HG03045 (cell line): ENCODE measurements at regions not wholly inside any gene's neighbourhood (a gene's known extent, or its start where the extent isn't known, plus 50 kb on each side); places are given as distances from the start of the nearest gene placed in this dataset.
"Not testable (repeated sequence)": the region's sequence is repeated elsewhere in the genome, so short reads cannot be mapped to it uniquely, and the experiment has no call there.

Experiments used
- ATAC-seq: cut with Tn5 transposase; IDR thresholded peaks from one replicate; pipeline ENCODE4 v1.9.1; 2021; ENCODE audit warnings: mild to moderate bottlenecking, moderate library complexity; ENCODE audit not compliant: unreplicated experiment

- ATAC-seq, result no peak
Measured at GRCh38 chr4:20196476-20196875, 55.2 kb upstream of the SLIT2 start.

GRCh38 chr4:20195071-20195885, 56.4 kb upstream of the SLIT2 start:
- ATAC-seq, result no peak

GRCh38 chr4:20194123-20195013, 57.3 kb upstream of the SLIT2 start:
- no peak for ATAC-seq

- ATAC-seq, result no peak
Measured at GRCh38 chr4:20193141-20193936, 58.4 kb upstream of the SLIT2 start.

GRCh38 chr4:20192736-20193135, 59.0 kb upstream of the SLIT2 start:
- ATAC-seq, result no peak

GRCh38 chr4:20185103-20185502, 66.6 kb upstream of the SLIT2 start:
- no peak for ATAC-seq

- not testable (repeated sequence) for ATAC-seq
Measured at GRCh38 chr4:20183131-20183530, 68.6 kb upstream of the SLIT2 start.

- ATAC-seq, result no peak
Measured at GRCh38 chr4:20181926-20182325, 69.8 kb upstream of the SLIT2 start.

- no peak for ATAC-seq
Measured at GRCh38 chr4:20180509-20180908, 71.2 kb upstream of the SLIT2 start.

GRCh38 chr4:20178902-20179576, 72.7 kb upstream of the SLIT2 start:
- ATAC-seq, result no peak

- ATAC-seq, result no peak
Measured at GRCh38 chr4:20176881-20177280, 74.8 kb upstream of the SLIT2 start.

GRCh38 chr4:20172070-20172760, 79.5 kb upstream of the SLIT2 start:
- ATAC-seq, result no peak

GRCh38 chr4:20166544-20166943, 85.2 kb upstream of the SLIT2 start:
- ATAC-seq, result no peak

GRCh38 chr4:20159516-20159915, 92.2 kb upstream of the SLIT2 start:
- no peak for ATAC-seq

GRCh38 chr4:20158195-20158594, 93.5 kb upstream of the SLIT2 start:
- no peak for ATAC-seq

- no peak for ATAC-seq
Measured at GRCh38 chr4:20151436-20151835, 100.3 kb upstream of the SLIT2 start.

GRCh38 chr4:20149143-20149542, 102.6 kb upstream of the SLIT2 start:
- ATAC-seq, result not testable (repeated sequence)

GRCh38 chr4:20137176-20137575, 114.5 kb upstream of the SLIT2 start:
- ATAC-seq, result no peak

GRCh38 chr4:20127626-20128025, 124.1 kb upstream of the SLIT2 start:
- ATAC-seq, result no peak

- no peak for ATAC-seq
Measured at GRCh38 chr4:20126906-20127305, 124.8 kb upstream of the SLIT2 start.
